T-cell (primary cell): ENCODE measurements at regions not wholly inside any gene's neighbourhood (a gene's known extent, or its start where the extent isn't known, plus 50 kb on each side); places are given as distances from the start of the nearest gene placed in this dataset.
"Not testable (repeated sequence)": the region's sequence is repeated elsewhere in the genome, so short reads cannot be mapped to it uniquely, and the experiment has no call there.

ENCODE experiments used
- ATAC-seq, 4 experiments: fragments of 200-7000 bp in 3 of 4; fragments of 150-1000 bp in 1 of 4; cut with Tn5 transposase; replicated peaks in 1 of 4; 1 replicate in 3 of 4; 2 replicates in 1 of 4; pipeline ENCODE4 v1.10.0; 2021; ENCODE audit warnings: moderate library complexity in 3 of 4, mild to moderate bottlenecking in 2 of 4, moderate number of reproducible peaks in 1 of 4
- CTCF ChIA-PET, 2 donors: fragments of 300-600 bp; sonication (Branson Sonifier 250); formaldehyde crosslinking; loops; one replicate each; lab custom pipeline; 2022; ENCODE audit warnings: antibody characterized with exemption in 2 of 2; lab: Charles Lee
- POLR2A ChIA-PET, 2 donors: fragments of 300-600 bp; sonication (Branson Sonifier 250); formaldehyde crosslinking; loops; one replicate each; lab custom pipeline; 2022; ENCODE audit warnings: antibody characterized with exemption in 2 of 2; lab: Charles Lee
- DNase-seq, 35 experiments: peaks; one replicate each; pipeline versions ENCODE4 v3.0.0 to v3.0.0-alpha.2; 2013 to 2023
- H3K27ac ChIP-seq: one replicate; pipeline ENCODE4 v1.5.1; 2013; ENCODE audit warnings: low read length
- H3K27me3 ChIP-seq, 2 experiments: replicated peaks in 1 of 2; 1 replicate in 1 of 2; 2 replicates in 1 of 2; pipeline versions ENCODE4 v1.6.1 to v1.7.0; 2013; ENCODE audit warnings: low read length in 1 of 2, mixed read lengths in 1 of 2; ENCODE audit not compliant: control insufficient read depth in 2 of 2, insufficient read depth in 2 of 2; ENCODE audit errors: extremely low read depth in 1 of 2
- H3K36me3 ChIP-seq, 2 donors: 1 replicate in 1 of 2; 2 replicates in 1 of 2; pipeline versions ENCODE4 v1.6.1 to v1.7.0; 2013; ENCODE audit warnings: low read length in 1 of 2; ENCODE audit not compliant: control insufficient read depth in 2 of 2, insufficient read depth in 1 of 2; ENCODE audit errors: extremely low read depth in 1 of 2
- H3K4me1 ChIP-seq, 2 experiments: 1 replicate in 1 of 2; 2 replicates in 1 of 2; pipeline versions ENCODE4 v1.6.1 to v1.7.0; 2013; ENCODE audit warnings: low read length in 2 of 2, mixed read lengths in 1 of 2; ENCODE audit not compliant: insufficient read depth in 2 of 2, control insufficient read depth in 1 of 2; ENCODE audit errors: extremely low read depth in 1 of 2
- H3K4me3 ChIP-seq, 2 donors: 1 replicate in 1 of 2; 2 replicates in 1 of 2; pipeline versions ENCODE4 v1.5.1 to v1.7.0; 2013; ENCODE audit warnings: mild to moderate bottlenecking in 2 of 2, low read length in 1 of 2, moderate library complexity in 1 of 2; ENCODE audit not compliant: control insufficient read depth in 1 of 2; ENCODE audit errors: extremely low read depth in 1 of 2
- H3K9me3 ChIP-seq: 2 replicates; pipeline ENCODE4 v1.7.0; 2013
- H3K27ac Mint-ChIP-seq, 2 donors: one replicate each; pipeline ENCODE4 v1.8.0; 2020 to 2021; ENCODE audit warnings: mild to moderate bottlenecking in 2 of 2, mixed read lengths in 2 of 2
- H3K27me3 Mint-ChIP-seq, 2 donors: one replicate each; pipeline ENCODE4 v1.8.0; 2021 to 2022; ENCODE audit warnings: mixed read lengths in 2 of 2
- H3K36me3 Mint-ChIP-seq: one replicate; pipeline ENCODE4 v1.8.0; 2021; ENCODE audit warnings: mixed read lengths
- H3K4me1 Mint-ChIP-seq, 3 donors: one replicate each; pipeline ENCODE4 v1.8.0; 2020 to 2022; ENCODE audit warnings: mixed read lengths in 3 of 3, mild to moderate bottlenecking in 1 of 3
- H3K4me3 Mint-ChIP-seq, 3 donors: one replicate each; pipeline ENCODE4 v1.8.0; 2020 to 2022; ENCODE audit warnings: mild to moderate bottlenecking in 3 of 3, mixed read lengths in 3 of 3, moderate library complexity in 3 of 3
- H3K9me3 Mint-ChIP-seq, 3 donors: one replicate each; pipeline ENCODE4 v1.8.0; 2020 to 2022; ENCODE audit warnings: mixed read lengths in 3 of 3
- WGBS: methylation state at CpG from one replicate; pipeline ENCODE4 v1.1.5; 2013; ENCODE audit warnings: missing lambda C conversion rate; ENCODE audit not compliant: insufficient coverage; 5-methylcytosine and 5-hydroxymethylcytosine counted together

DNA sequence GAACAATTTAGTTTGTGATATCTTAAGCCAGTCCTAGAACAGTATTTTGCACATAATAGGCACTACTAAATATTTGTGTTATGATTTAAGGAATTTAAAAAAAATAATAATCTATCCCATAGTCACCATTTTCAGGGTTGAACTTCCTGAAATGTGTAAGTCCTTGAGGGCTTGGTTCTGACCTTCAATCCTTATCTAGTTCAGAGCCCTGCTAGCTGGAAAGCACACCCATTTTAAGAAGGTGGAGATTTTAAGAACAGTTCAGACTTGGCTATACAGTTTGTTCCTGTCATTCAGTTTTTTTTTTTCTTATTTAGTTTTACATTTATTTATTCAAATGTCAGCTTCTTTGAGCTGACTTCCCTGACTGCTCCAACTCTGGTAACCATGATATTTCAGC, 183.4 kb upstream of the MAGI2 start:
- no peaks in the 10 kb centered on the region for H3K4me1 Mint-ChIP-seq
- no peaks in the 10 kb centered on the region for H3K27me3 Mint-ChIP-seq
- no peaks in the 10 kb centered on the region for H3K9me3 ChIP-seq
- H3K4me3 Mint-ChIP-seq = no peak overlapping the region
- no peak overlapping the region for H3K4me3 ChIP-seq
- DNase-seq = no peak
- no peak for ATAC-seq
- CTCF ChIA-PET = no interaction called here
- POLR2A ChIA-PET = interaction anchor here in 1 of 2 donors (0.6 kb wide), 1 partner anchor 24 kb away, joined by 8 read pairs; no protein-coding TSS in a partner anchor
- H3K36me3 Mint-ChIP-seq = no peaks in the 10 kb centered on the region
- H3K36me3 ChIP-seq = no peaks in the 10 kb centered on the region
- peaks cover 3 to 13% (median 3%) of the 10 kb centered on the region in 3 donors for H3K9me3 Mint-ChIP-seq
- no peak overlapping the region for H3K27ac ChIP-seq
- H3K4me1 ChIP-seq = no peaks in the 10 kb centered on the region
- no peak overlapping the region for H3K27ac Mint-ChIP-seq
- H3K27me3 ChIP-seq = no peaks in the 10 kb centered on the region

- H3K27me3 Mint-ChIP-seq, H3K4me3 ChIP-seq, H3K36me3 ChIP-seq, POLR2A ChIA-PET, H3K4me3 Mint-ChIP-seq, H3K27me3 ChIP-seq, ATAC-seq, H3K4me1 ChIP-seq, H3K4me1 Mint-ChIP-seq, H3K9me3 ChIP-seq, H3K36me3 Mint-ChIP-seq, H3K27ac Mint-ChIP-seq, CTCF ChIA-PET, H3K27ac ChIP-seq, DNase-seq, H3K9me3 Mint-ChIP-seq: not testable (repeated sequence)
These were observed 172.5 kb upstream of the MAGI2 start for GRCh38 chr7:79625921-79626320.

GRCh38 chr7:79624336-79624735, 170.9 kb upstream of the MAGI2 start:
- ChIA-PET CTCF (no interaction called here), POLR2A (no interaction called here)
- Mint-ChIP-seq H3K27me3 (no peaks in the 10 kb centered on the region), H3K9me3 (peaks cover 0 to 3% (median 3%) of the 10 kb centered on the region in 3 donors), H3K4me1 (no peaks in the 10 kb centered on the region), H3K27ac (no peak overlapping the region), H3K4me3 (no peak overlapping the region), H3K36me3 (no peaks in the 10 kb centered on the region)
- Histone ChIP-seq H3K9me3 (no peaks in the 10 kb centered on the region), H3K4me3 (no peak overlapping the region), H3K27ac (no peak overlapping the region), H3K36me3 (no peaks in the 10 kb centered on the region), H3K4me1 (no peaks in the 10 kb centered on the region), H3K27me3 (no peaks in the 10 kb centered on the region)
- ATAC-seq (no peak), DNase-seq (no peak)

- WGBS = 100% methylated on average over 1 of the region's 1 CpG
- DNase-seq (no peak), ATAC-seq (no peak)
- peaks cover 0 to 6% (median 3%) of the 10 kb centered on the region in 3 donors for H3K9me3 Mint-ChIP-seq
- H3K27me3 Mint-ChIP-seq = no peaks in the 10 kb centered on the region
- H3K4me1 ChIP-seq = no peaks in the 10 kb centered on the region
- H3K9me3 ChIP-seq = no peaks in the 10 kb centered on the region
- H3K27ac Mint-ChIP-seq = no peak overlapping the region
- no peaks in the 10 kb centered on the region for H3K36me3 Mint-ChIP-seq
- no peak overlapping the region for H3K4me3 Mint-ChIP-seq
- ChIA-PET POLR2A (no interaction called here), CTCF (no interaction called here)
- H3K27ac ChIP-seq = no peak overlapping the region
- no peaks in the 10 kb centered on the region for H3K36me3 ChIP-seq
- H3K4me1 Mint-ChIP-seq = no peaks in the 10 kb centered on the region
- H3K4me3 ChIP-seq = no peak overlapping the region
- H3K27me3 ChIP-seq = no peaks in the 10 kb centered on the region
These were observed 169.3 kb upstream of the MAGI2 start for GRCh38 chr7:79622781-79623180.

GRCh38 chr7:79620291-79620690, 166.8 kb upstream of the MAGI2 start:
- ChIA-PET POLR2A (no interaction called here), CTCF (no interaction called here)
- ATAC-seq (no peak), DNase-seq (no peak)
- H3K4me1 ChIP-seq = no peaks in the 10 kb centered on the region
- no peaks in the 10 kb centered on the region for H3K36me3 Mint-ChIP-seq
- 0% methylated on average over 1 of the region's 1 CpG for WGBS
- no peaks in the 10 kb centered on the region for H3K4me1 Mint-ChIP-seq
- H3K4me3 ChIP-seq = no peak overlapping the region
- no peak overlapping the region for H3K27ac Mint-ChIP-seq
- no peaks in the 10 kb centered on the region for H3K27me3 ChIP-seq
- H3K4me3 Mint-ChIP-seq = no peak overlapping the region
- no peak overlapping the region for H3K27ac ChIP-seq
- H3K27me3 Mint-ChIP-seq = no peaks in the 10 kb centered on the region
- H3K9me3 Mint-ChIP-seq = peaks cover 0 to 7% (median 6%) of the 10 kb centered on the region in 3 donors
- no peaks in the 10 kb centered on the region for H3K9me3 ChIP-seq
- H3K36me3 ChIP-seq = no peaks in the 10 kb centered on the region

GRCh38 chr7:79619216-79619615, 165.7 kb upstream of the MAGI2 start:
- Mint-ChIP-seq H3K4me1 (no peaks in the 10 kb centered on the region), H3K36me3 (no peaks in the 10 kb centered on the region), H3K4me3 (no peak overlapping the region), H3K27me3 (no peaks in the 10 kb centered on the region), H3K9me3 (peaks cover 0 to 7% (median 6%) of the 10 kb centered on the region in 3 donors), H3K27ac (no peak overlapping the region)
- no peak for ATAC-seq
- DNase-seq = no peak
- no peaks in the 10 kb centered on the region for H3K27me3 ChIP-seq
- H3K36me3 ChIP-seq = no peaks in the 10 kb centered on the region
- no peaks in the 10 kb centered on the region for H3K9me3 ChIP-seq
- no peaks in the 10 kb centered on the region for H3K4me1 ChIP-seq
- ChIA-PET CTCF (no interaction called here), POLR2A (no interaction called here)
- H3K27ac ChIP-seq = no peak overlapping the region
- no peak overlapping the region for H3K4me3 ChIP-seq
- WGBS = no CpG with 5 or more reads among the region's 3 CpGs

GRCh38 chr7:79615871-79616640, 162.6 kb upstream of the MAGI2 start:
- Histone ChIP-seq H3K27ac (no peak overlapping the region), H3K9me3 (no peaks in the 10 kb centered on the region), H3K4me1 (no peaks in the 10 kb centered on the region), H3K27me3 (no peaks in the 10 kb centered on the region), H3K4me3 (no peak overlapping the region), H3K36me3 (no peaks in the 10 kb centered on the region)
- H3K4me1 Mint-ChIP-seq = no peaks in the 10 kb centered on the region
- peaks cover 0 to 7% (median 3%) of the 10 kb centered on the region in 3 donors for H3K9me3 Mint-ChIP-seq
- POLR2A ChIA-PET = no interaction called here
- no peaks in the 10 kb centered on the region for H3K27me3 Mint-ChIP-seq
- CTCF ChIA-PET = no interaction called here
- ATAC-seq (no peak), DNase-seq (no peak)
- H3K4me3 Mint-ChIP-seq = no peak overlapping the region
- H3K27ac Mint-ChIP-seq = no peak overlapping the region
- 94% methylated on average over 6 of the region's 10 CpGs for WGBS
- H3K36me3 Mint-ChIP-seq = no peaks in the 10 kb centered on the region
